ENCODE measurements at regions not wholly inside any gene's neighbourhood (a gene's known extent, or its start where the extent isn't known, plus 50 kb on each side); places are given as distances from the start of the nearest gene placed in this dataset.
"Not testable (repeated sequence)": the region's sequence is repeated elsewhere in the genome, so short reads cannot be mapped to it uniquely, and the experiment has no call there.

- no peak for ATAC-seq
- no peaks in the 10 kb centered on the region for H3K79me2 ChIP-seq (ENCODE audit: insufficient read depth, low read length)
- no peak overlapping the region for H3K27ac ChIP-seq (ENCODE audit: low read depth, low read length)
- no peak overlapping the region for H3K4me2 ChIP-seq (ENCODE audit: low read length)
- CTCF ChIA-PET = interaction anchor here (1.0 kb wide), 1 partner anchor 12 kb away, joined by 3 read pairs; no protein-coding TSS in a partner anchor
- H2AFZ ChIP-seq (ENCODE audit: low read depth, low read length, poor library complexity, severe bottlenecking) = no peak overlapping the region
- H3K4me3 ChIP-seq (replicated peaks in 1 of 2; ENCODE audit: low read depth in 1 of 2, low read length in 2 of 2) = no peak overlapping the region
- no peaks in the 10 kb centered on the region for H3K4me1 ChIP-seq (ENCODE audit: control insufficient read depth in 1 of 2, insufficient read depth in 2 of 2, low read length in 2 of 2)
- no peaks in the 10 kb centered on the region for H3K27me3 ChIP-seq (ENCODE audit: insufficient read depth, low read length)
- RAD21 ChIA-PET (ENCODE audit: low non-redundant PET in 1 of 2, low total read pairs in 2 of 2, uncharacterized antibody in 2 of 2, unreplicated experiment in 2 of 2) = no interaction called here
- H4K20me1 ChIP-seq (ENCODE audit: insufficient read depth) = no peaks in the 10 kb centered on the region
- no peak for TF ChIP-seq POLR2A (IDR thresholded peaks at IDR 0.05; ENCODE audit: borderline replicate concordance, extremely low read depth, insufficient read depth, insufficient read length)
- no peaks in the 10 kb centered on the region for H3K9me3 ChIP-seq (ENCODE audit: control insufficient read depth in 1 of 2, insufficient read depth in 1 of 2, low read depth in 1 of 2, low read length in 2 of 2)
- intact Hi-C loops (cut with micrococcal nuclease) = no loop called here
- BruUV-seq (replicated peaks) = no TSS peak
- no peaks in the 10 kb centered on the region for H3K36me3 ChIP-seq (ENCODE audit: control insufficient read depth in 1 of 2, insufficient read depth in 2 of 2, low read length in 2 of 2)
- H3K9ac ChIP-seq (ENCODE audit: low read length) = no peak overlapping the region
- H3K9me2 ChIP-seq (ENCODE audit: insufficient read depth) = no peaks in the 10 kb centered on the region
- DNase-seq (ENCODE audit: low read depth, low spot score) = no peak
- POLR2A ChIA-PET = no interaction called here
Observed at GRCh38 chr9:78109075-78109474, 77.5 kb upstream of the GNAQ start.

- H3K27ac ChIP-seq (ENCODE audit: low read depth, low read length); H3K4me1 ChIP-seq (ENCODE audit: control insufficient read depth in 1 of 2, insufficient read depth in 2 of 2, low read length in 2 of 2); H3K36me3 ChIP-seq (ENCODE audit: control insufficient read depth in 1 of 2, insufficient read depth in 2 of 2, low read length in 2 of 2); H3K4me2 ChIP-seq (ENCODE audit: low read length); CTCF ChIA-PET; H3K27me3 ChIP-seq (ENCODE audit: insufficient read depth, low read length); H3K9me3 ChIP-seq (ENCODE audit: control insufficient read depth in 1 of 2, insufficient read depth in 1 of 2, low read depth in 1 of 2, low read length in 2 of 2); H3K4me3 ChIP-seq (replicated peaks in 1 of 2; ENCODE audit: low read depth in 1 of 2, low read length in 2 of 2); intact Hi-C loops (cut with micrococcal nuclease); BruUV-seq (replicated peaks); RAD21 ChIA-PET (ENCODE audit: low non-redundant PET in 1 of 2, low total read pairs in 2 of 2, uncharacterized antibody in 2 of 2, unreplicated experiment in 2 of 2); H4K20me1 ChIP-seq (ENCODE audit: insufficient read depth); POLR2A ChIA-PET; ATAC-seq; H3K9ac ChIP-seq (ENCODE audit: low read length); DNase-seq (ENCODE audit: low read depth, low spot score); H2AFZ ChIP-seq (ENCODE audit: low read depth, low read length, poor library complexity, severe bottlenecking); H3K79me2 ChIP-seq (ENCODE audit: insufficient read depth, low read length); H3K9me2 ChIP-seq (ENCODE audit: insufficient read depth): not testable (repeated sequence)
Observed at GRCh38 chr9:78106586-78106985, 75.0 kb upstream of the GNAQ start.

GRCh38 chr9:78103971-78104433 lies 72.4 kb upstream of the GNAQ start:
- Histone ChIP-seq H3K27me3 (ENCODE audit: insufficient read depth, low read length) (no peaks in the 10 kb centered on the region), H3K36me3 (ENCODE audit: control insufficient read depth in 1 of 2, insufficient read depth in 2 of 2, low read length in 2 of 2) (no peaks in the 10 kb centered on the region)
- TF ChIP-seq SIN3A (IDR thresholded peaks at IDR 0.05; ENCODE audit: low read depth) (no peak), RAD21 (IDR thresholded peaks at IDR 0.05; ENCODE audit: low read depth) (no peak), EZH2phosphoT487 (IDR thresholded peaks at IDR 0.05; ENCODE audit: borderline replicate concordance) (no peak), CBX3 (IDR thresholded peaks at IDR 0.05; ENCODE audit: low read depth) (no peak), ATF3 (IDR thresholded peaks at IDR 0.05) (no peak), CEBPB (IDR thresholded peaks at IDR 0.05; ENCODE audit: low read depth) (no peak), FOSL1 (IDR thresholded peaks at IDR 0.05; ENCODE audit: low read depth) (no peak), JUND (IDR thresholded peaks at IDR 0.05) (no peak), REST (IDR thresholded peaks at IDR 0.05; ENCODE audit: low read depth) (no peak), MAX (IDR thresholded peaks at IDR 0.05) (no peak), TCF7L2 (IDR thresholded peaks at IDR 0.05; ENCODE audit: borderline replicate concordance, extremely low read depth, insufficient read depth, insufficient read length) (no peak), POLR2A (IDR thresholded peaks at IDR 0.05; ENCODE audit: borderline replicate concordance, extremely low read depth, insufficient read depth, insufficient read length) (no peak)

More at GRCh38 chr9:78103971-78104433, 72.4 kb upstream of the GNAQ start:
- DNase-seq (ENCODE audit: low read depth, low spot score) = no peak
- Histone ChIP-seq H3K79me2 (ENCODE audit: insufficient read depth, low read length) (no peaks in the 10 kb centered on the region), H3K9me3 (ENCODE audit: control insufficient read depth in 1 of 2, insufficient read depth in 1 of 2, low read depth in 1 of 2, low read length in 2 of 2) (no peaks in the 10 kb centered on the region; a peak in 1 of 4 replicates), H4K20me1 (ENCODE audit: insufficient read depth) (no peaks in the 10 kb centered on the region), H3K27ac (ENCODE audit: low read depth, low read length) (no peak overlapping the region), H3K4me2 (ENCODE audit: low read length) (no peak overlapping the region), H3K9ac (ENCODE audit: low read length) (no peak overlapping the region), H3K4me3 (replicated peaks in 1 of 2; ENCODE audit: low read depth in 1 of 2, low read length in 2 of 2) (no peak overlapping the region), H2AFZ (ENCODE audit: low read depth, low read length, poor library complexity, severe bottlenecking) (no peak overlapping the region), H3K4me1 (ENCODE audit: control insufficient read depth in 1 of 2, insufficient read depth in 2 of 2, low read length in 2 of 2) (no peaks in the 10 kb centered on the region), H3K9me2 (ENCODE audit: insufficient read depth) (no peaks in the 10 kb centered on the region)
- no TSS peak for BruUV-seq (replicated peaks)
- RAD21 ChIA-PET (ENCODE audit: low non-redundant PET in 1 of 2, low total read pairs in 2 of 2, uncharacterized antibody in 2 of 2, unreplicated experiment in 2 of 2) = no interaction called here
- CTCF ChIA-PET = no interaction called here
- no peak for ATAC-seq
- intact Hi-C loops (cut with micrococcal nuclease) = no loop called here
- POLR2A ChIA-PET = no interaction called here

Data from HCT116 (cell line).